ENCODE measurements at regions not wholly inside any gene's neighbourhood (a gene's known extent, or its start where the extent isn't known, plus 50 kb on each side); places are given as distances from the start of the nearest gene placed in this dataset.
"Not testable (repeated sequence)": the region's sequence is repeated elsewhere in the genome, so short reads cannot be mapped to it uniquely, and the experiment has no call there.

GRCh38 chr15:24309700-24310099 lies 365.9 kb upstream of the NPAP1 start:
- DNase-seq (ENCODE audit: low spot score), result not testable (repeated sequence)

- DNase-seq (ENCODE audit: low spot score), result not testable (repeated sequence)
Observed at GRCh38 chr15:24311692-24312091, 363.9 kb upstream of the NPAP1 start.

- not testable (repeated sequence) for DNase-seq (ENCODE audit: low spot score)
Observed at GRCh38 chr15:24316326-24316725, 359.2 kb upstream of the NPAP1 start.

GRCh38 chr15:24318981-24319380 lies 356.6 kb upstream of the NPAP1 start:
- DNase-seq (ENCODE audit: low spot score), result no peak

GRCh38 chr15:24324096-24324495 lies 351.5 kb upstream of the NPAP1 start:
- not testable (repeated sequence) for DNase-seq (ENCODE audit: low spot score)

- DNase-seq (ENCODE audit: low spot score), result not testable (repeated sequence)
Observed at GRCh38 chr15:24326513-24326912, 349.1 kb upstream of the NPAP1 start.

GRCh38 chr15:24331964-24332363 lies 343.6 kb upstream of the NPAP1 start:
- not testable (repeated sequence) for DNase-seq (ENCODE audit: low spot score)

- DNase-seq (ENCODE audit: low spot score), result not testable (repeated sequence)
Observed at GRCh38 chr15:24341876-24342275, 333.7 kb upstream of the NPAP1 start.

GRCh38 chr15:24352777-24353176 lies 322.8 kb upstream of the NPAP1 start:
- not testable (repeated sequence) for DNase-seq (ENCODE audit: low spot score)

GRCh38 chr15:24381103-24381502 lies 294.5 kb upstream of the NPAP1 start:
- DNase-seq (ENCODE audit: low spot score), result not testable (repeated sequence)

- DNase-seq (ENCODE audit: low spot score), result not testable (repeated sequence)
Observed at GRCh38 chr15:24385258-24385657, 290.3 kb upstream of the NPAP1 start.

- no peak for DNase-seq (ENCODE audit: low spot score)
Observed at GRCh38 chr15:24394303-24394702, 281.3 kb upstream of the NPAP1 start.

GRCh38 chr15:24412649-24413048 lies 262.9 kb upstream of the NPAP1 start:
- DNase-seq (ENCODE audit: low spot score), result not testable (repeated sequence)

- not testable (repeated sequence) for DNase-seq (ENCODE audit: low spot score)
Observed at GRCh38 chr15:24426286-24427054, 249.1 kb upstream of the NPAP1 start.

- not testable (repeated sequence) for DNase-seq (ENCODE audit: low spot score)
Observed at GRCh38 chr15:24427055-24427400, 248.5 kb upstream of the NPAP1 start.

- not testable (repeated sequence) for DNase-seq (ENCODE audit: low spot score)
Observed at GRCh38 chr15:24435075-24435820, 240.3 kb upstream of the NPAP1 start.

- not testable (repeated sequence) for DNase-seq (ENCODE audit: low spot score)
Observed at GRCh38 chr15:24437270-24437669, 238.3 kb upstream of the NPAP1 start.

GRCh38 chr15:24437735-24438134 lies 237.8 kb upstream of the NPAP1 start:
- not testable (repeated sequence) for DNase-seq (ENCODE audit: low spot score)

GRCh38 chr15:24477107-24478025 lies 198.2 kb upstream of the NPAP1 start:
- DNase-seq (ENCODE audit: low spot score), result not testable (repeated sequence)

- DNase-seq (ENCODE audit: low spot score), result not testable (repeated sequence)
Observed at GRCh38 chr15:24485885-24486567, 189.5 kb upstream of the NPAP1 start.

GRCh38 chr15:24488164-24488907 lies 187.2 kb upstream of the NPAP1 start:
- not testable (repeated sequence) for DNase-seq (ENCODE audit: low spot score)
